Neural cell (in vitro differentiated cells): ENCODE measurements at regions not wholly inside any gene's neighbourhood (a gene's known extent, or its start where the extent isn't known, plus 50 kb on each side); places are given as distances from the start of the nearest gene placed in this dataset.

Experiments used
- H2AFZ ChIP-seq: fragments of 200-600, 300-800 bp; sonication (generic), shearing (Covaris generic); 2 replicates; pipeline ENCODE4 v1.6.0; 2014; ENCODE audit warnings: low read depth, mild to moderate bottlenecking, antibody characterized with exemption, low read length, moderate library complexity
- H3F3A ChIP-seq: fragments of 200-600 bp; shearing (Covaris generic); 2 replicates; pipeline ENCODE4 v1.6.1; 2016; ENCODE audit warnings: mild to moderate bottlenecking, moderate library complexity, mixed read lengths, antibody characterized with exemption, low read length; ENCODE audit not compliant: insufficient read depth, poor library complexity, severe bottlenecking
- H3K27ac ChIP-seq: fragments of 200-600, 300-800 bp; sonication (generic), shearing (Covaris generic); 2 replicates; pipeline ENCODE4 v1.5.1; 2014; ENCODE audit warnings: mild to moderate bottlenecking, low read length, moderate library complexity
- H3K27me3 ChIP-seq: fragments of 300-800, 200-600 bp; sonication (generic), shearing (Covaris generic); 2 replicates; pipeline ENCODE4 v1.6.0; 2014; ENCODE audit warnings: mild to moderate bottlenecking, low read depth, low read length, moderate library complexity; ENCODE audit not compliant: insufficient read depth
- H3K36me3 ChIP-seq: fragments of 300-800, 200-600 bp; sonication (generic), shearing (Covaris generic); 2 replicates; pipeline ENCODE4 v1.5.1; 2014; ENCODE audit warnings: mild to moderate bottlenecking, antibody characterized with exemption, low read length, moderate library complexity; ENCODE audit not compliant: insufficient read depth
- H3K4me2 ChIP-seq: fragments of 300-800, 200-600 bp; sonication (generic), shearing (Covaris generic); 2 replicates; pipeline ENCODE4 v1.6.0; 2014; ENCODE audit warnings: mild to moderate bottlenecking, low read length
- H3K4me3 ChIP-seq: fragments of 300-800, 200-600 bp; sonication (generic), shearing (Covaris generic); 2 replicates; pipeline ENCODE4 v1.5.1; 2014; ENCODE audit warnings: mild to moderate bottlenecking, low read length, moderate library complexity
- H3K79me2 ChIP-seq: fragments of 200-600 bp; shearing (Covaris generic); replicated peaks from 2 replicates; pipeline ENCODE4 v1.6.0; 2014; ENCODE audit warnings: mild to moderate bottlenecking, low read length, moderate library complexity; ENCODE audit not compliant: insufficient read depth
- H3K9ac ChIP-seq: fragments of 300-800, 200-600 bp; sonication (generic), shearing (Covaris generic); 2 replicates; pipeline ENCODE4 v1.6.1; 2016; ENCODE audit warnings: mild to moderate bottlenecking, low read length, mixed read lengths
- H3K9me2 ChIP-seq: fragments of 200-600 bp; shearing (Covaris generic); 2 replicates; pipeline ENCODE4 v1.6.1; 2016; ENCODE audit warnings: mild to moderate bottlenecking, low read length, mixed read lengths; ENCODE audit not compliant: insufficient read depth
- H3K9me3 ChIP-seq: fragments of 200-600, 300-800 bp; sonication (generic), shearing (Covaris generic); 2 replicates; pipeline ENCODE4 v1.6.1; 2016; ENCODE audit warnings: mild to moderate bottlenecking, mixed run types, low read length, moderate library complexity, mixed read lengths
- H4K20me1 ChIP-seq: fragments of 200-600 bp; shearing (Covaris generic); 2 replicates; pipeline ENCODE4 v1.6.1; 2016; ENCODE audit warnings: mild to moderate bottlenecking, mixed run types; ENCODE audit not compliant: insufficient read depth
- EP300 ChIP-seq: fragments of 450-650 bp; conservative IDR thresholded peaks from 2 replicates; pipeline ENCODE4 v1.6.1; 2014; ENCODE audit warnings: antibody characterized with exemption, mild to moderate bottlenecking, moderate library complexity; ENCODE audit not compliant: poor library complexity, severe bottlenecking
- EZH2 ChIP-seq: fragments of 200-600, 300-800 bp; shearing (Covaris generic), sonication (generic); IDR thresholded peaks from 2 replicates; pipeline ENCODE4 v1.6.1; 2014; ENCODE audit warnings: antibody characterized with exemption, low read length, borderline replicate concordance, mild to moderate bottlenecking; ENCODE audit not compliant: insufficient read depth, poor library complexity, severe bottlenecking
- MXI1 ChIP-seq: fragments of 450-650 bp; conservative IDR thresholded peaks from 2 replicates; pipeline ENCODE4 v1.6.1; 2014; ENCODE audit warnings: antibody characterized with exemption, mild to moderate bottlenecking; ENCODE audit not compliant: poor library complexity, severe bottlenecking
- POLR2AphosphoS5 ChIP-seq: IDR thresholded peaks from 2 replicates; pipeline ENCODE4 v1.6.1; 2012
- RAD21 ChIP-seq: fragments of 450-650 bp; conservative IDR thresholded peaks from 2 replicates; pipeline ENCODE4 v1.6.1; 2014; ENCODE audit warnings: antibody characterized with exemption, mild to moderate bottlenecking, moderate library complexity
- SMC3 ChIP-seq: fragments of 450-650 bp; conservative IDR thresholded peaks from 2 replicates; pipeline ENCODE4 v1.6.1; 2014; ENCODE audit warnings: antibody characterized with exemption, mild to moderate bottlenecking, moderate library complexity; ENCODE audit not compliant: poor library complexity
- TAF1 ChIP-seq: IDR thresholded peaks from 2 replicates; pipeline ENCODE4 v1.6.1; 2012; ENCODE audit warnings: low read depth
- TF ChIP-seq, protein P1 (sequence below): fragments of 450-650 bp; IDR thresholded peaks from 2 replicates; pipeline ENCODE4 v1.5.1; 2014; ENCODE audit warnings: antibody characterized with exemption, mild to moderate bottlenecking, moderate library complexity; ENCODE audit not compliant: poor library complexity, severe bottlenecking
- TF ChIP-seq, protein P2 (sequence below): IDR thresholded peaks from 2 replicates; pipeline ENCODE4 v1.6.1; 2012; ENCODE audit warnings: borderline replicate concordance

DNA sequence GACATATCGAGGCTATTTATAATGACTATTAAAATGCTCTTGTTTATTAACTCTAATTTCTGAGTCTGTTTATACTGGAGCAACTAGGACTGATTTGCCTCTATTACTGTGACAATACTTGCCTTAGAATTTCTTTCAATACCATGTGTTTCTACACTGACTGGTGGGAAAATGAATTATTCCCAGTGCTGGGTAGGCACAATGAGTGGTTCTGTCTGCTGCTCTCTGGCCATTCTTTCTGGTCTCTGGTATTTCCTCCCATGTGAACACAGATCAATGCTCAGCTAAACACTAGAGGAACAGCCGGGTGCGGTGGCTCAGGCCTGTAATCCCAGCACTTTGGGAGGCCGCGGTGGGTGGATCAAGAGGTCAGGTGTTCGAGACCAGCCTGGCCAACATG is 390.5 kb downstream of the PRDM2 start:
- no peak overlapping the region for H3K9ac ChIP-seq
- no peaks in the 10 kb centered on the region for H3K36me3 ChIP-seq
- no peak overlapping the region for H3K4me2 ChIP-seq
- H4K20me1 ChIP-seq: no peaks in the 10 kb centered on the region
- H3K27ac ChIP-seq: no peak overlapping the region
- no peak for TF ChIP-seq TAF1
- TF ChIP-seq EP300: no peak
- TF ChIP-seq, protein P1, sequence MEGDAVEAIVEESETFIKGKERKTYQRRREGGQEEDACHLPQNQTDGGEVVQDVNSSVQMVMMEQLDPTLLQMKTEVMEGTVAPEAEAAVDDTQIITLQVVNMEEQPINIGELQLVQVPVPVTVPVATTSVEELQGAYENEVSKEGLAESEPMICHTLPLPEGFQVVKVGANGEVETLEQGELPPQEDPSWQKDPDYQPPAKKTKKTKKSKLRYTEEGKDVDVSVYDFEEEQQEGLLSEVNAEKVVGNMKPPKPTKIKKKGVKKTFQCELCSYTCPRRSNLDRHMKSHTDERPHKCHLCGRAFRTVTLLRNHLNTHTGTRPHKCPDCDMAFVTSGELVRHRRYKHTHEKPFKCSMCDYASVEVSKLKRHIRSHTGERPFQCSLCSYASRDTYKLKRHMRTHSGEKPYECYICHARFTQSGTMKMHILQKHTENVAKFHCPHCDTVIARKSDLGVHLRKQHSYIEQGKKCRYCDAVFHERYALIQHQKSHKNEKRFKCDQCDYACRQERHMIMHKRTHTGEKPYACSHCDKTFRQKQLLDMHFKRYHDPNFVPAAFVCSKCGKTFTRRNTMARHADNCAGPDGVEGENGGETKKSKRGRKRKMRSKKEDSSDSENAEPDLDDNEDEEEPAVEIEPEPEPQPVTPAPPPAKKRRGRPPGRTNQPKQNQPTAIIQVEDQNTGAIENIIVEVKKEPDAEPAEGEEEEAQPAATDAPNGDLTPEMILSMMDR: no peak
- TF ChIP-seq POLR2AphosphoS5: no peak
- TF ChIP-seq, protein P2, sequence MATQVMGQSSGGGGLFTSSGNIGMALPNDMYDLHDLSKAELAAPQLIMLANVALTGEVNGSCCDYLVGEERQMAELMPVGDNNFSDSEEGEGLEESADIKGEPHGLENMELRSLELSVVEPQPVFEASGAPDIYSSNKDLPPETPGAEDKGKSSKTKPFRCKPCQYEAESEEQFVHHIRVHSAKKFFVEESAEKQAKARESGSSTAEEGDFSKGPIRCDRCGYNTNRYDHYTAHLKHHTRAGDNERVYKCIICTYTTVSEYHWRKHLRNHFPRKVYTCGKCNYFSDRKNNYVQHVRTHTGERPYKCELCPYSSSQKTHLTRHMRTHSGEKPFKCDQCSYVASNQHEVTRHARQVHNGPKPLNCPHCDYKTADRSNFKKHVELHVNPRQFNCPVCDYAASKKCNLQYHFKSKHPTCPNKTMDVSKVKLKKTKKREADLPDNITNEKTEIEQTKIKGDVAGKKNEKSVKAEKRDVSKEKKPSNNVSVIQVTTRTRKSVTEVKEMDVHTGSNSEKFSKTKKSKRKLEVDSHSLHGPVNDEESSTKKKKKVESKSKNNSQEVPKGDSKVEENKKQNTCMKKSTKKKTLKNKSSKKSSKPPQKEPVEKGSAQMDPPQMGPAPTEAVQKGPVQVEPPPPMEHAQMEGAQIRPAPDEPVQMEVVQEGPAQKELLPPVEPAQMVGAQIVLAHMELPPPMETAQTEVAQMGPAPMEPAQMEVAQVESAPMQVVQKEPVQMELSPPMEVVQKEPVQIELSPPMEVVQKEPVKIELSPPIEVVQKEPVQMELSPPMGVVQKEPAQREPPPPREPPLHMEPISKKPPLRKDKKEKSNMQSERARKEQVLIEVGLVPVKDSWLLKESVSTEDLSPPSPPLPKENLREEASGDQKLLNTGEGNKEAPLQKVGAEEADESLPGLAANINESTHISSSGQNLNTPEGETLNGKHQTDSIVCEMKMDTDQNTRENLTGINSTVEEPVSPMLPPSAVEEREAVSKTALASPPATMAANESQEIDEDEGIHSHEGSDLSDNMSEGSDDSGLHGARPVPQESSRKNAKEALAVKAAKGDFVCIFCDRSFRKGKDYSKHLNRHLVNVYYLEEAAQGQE: no peak
- TF ChIP-seq EZH2: no peak
- TF ChIP-seq MXI1: no peak
- TF ChIP-seq SMC3: no peak
- no peak for TF ChIP-seq RAD21
- H3K9me2 ChIP-seq: no peaks in the 10 kb centered on the region
- H3K4me3 ChIP-seq: no peak overlapping the region
- no peaks in the 10 kb centered on the region for H3F3A ChIP-seq
- no peak overlapping the region for H2AFZ ChIP-seq
- no peaks in the 10 kb centered on the region for H3K79me2 ChIP-seq
- H3K9me3 ChIP-seq: no peaks in the 10 kb centered on the region
- no peaks in the 10 kb centered on the region for H3K27me3 ChIP-seq

DNA sequence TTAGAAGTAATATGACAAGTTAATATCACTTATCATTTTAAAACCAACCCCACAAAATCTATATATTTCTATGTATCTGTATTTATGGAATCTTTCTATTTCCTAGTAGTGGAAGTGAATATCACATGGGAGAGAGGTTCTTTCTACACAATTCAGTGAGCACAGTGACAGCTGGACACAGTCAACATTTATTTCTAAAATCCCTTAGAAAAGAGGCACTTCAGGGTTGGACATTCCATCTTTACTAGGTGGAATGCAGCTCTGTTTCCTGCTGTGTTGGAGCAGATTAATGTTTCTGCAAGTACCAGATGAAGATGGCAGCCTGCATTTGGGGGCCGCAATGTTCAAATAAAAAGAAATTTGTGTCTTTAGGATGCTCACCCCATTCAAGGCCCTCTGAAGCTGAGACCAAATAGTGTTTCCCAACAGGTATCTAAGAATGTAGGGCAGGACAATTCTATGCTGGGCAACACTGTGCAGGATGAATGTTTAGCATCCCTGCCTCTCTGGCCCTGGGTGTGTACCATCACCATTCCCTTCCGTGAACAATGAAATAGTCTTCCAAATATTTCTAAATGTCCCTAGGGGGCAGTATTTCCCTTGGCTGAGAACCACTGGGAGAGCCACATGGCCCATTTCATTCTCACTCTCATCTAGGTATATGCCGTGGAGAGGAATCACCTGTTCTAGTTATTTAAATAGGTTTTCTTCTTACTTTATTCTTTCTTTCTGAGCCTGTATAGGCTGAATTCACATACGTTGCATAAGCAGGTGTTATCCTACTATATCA is 394.8 kb downstream of the PRDM2 start:
- H3K27ac ChIP-seq: no peak overlapping the region
- H3F3A ChIP-seq: no peaks in the 10 kb centered on the region
- no peak overlapping the region for H3K4me3 ChIP-seq
- TF ChIP-seq, protein P2: no peak
- no peak for TF ChIP-seq EZH2
- TF ChIP-seq SMC3: peak; percentile 30
- TF ChIP-seq RAD21: peak; percentile 55
- no peak for TF ChIP-seq POLR2AphosphoS5
- TF ChIP-seq, protein P1: peak; percentile 45
- no peak for TF ChIP-seq MXI1
- no peaks in the 10 kb centered on the region for H3K36me3 ChIP-seq
- H4K20me1 ChIP-seq: no peaks in the 10 kb centered on the region
- H3K9me3 ChIP-seq: no peaks in the 10 kb centered on the region
- no peaks in the 10 kb centered on the region for H3K27me3 ChIP-seq
- no peak overlapping the region for H3K4me2 ChIP-seq
- H3K9me2 ChIP-seq: no peaks in the 10 kb centered on the region
- no peaks in the 10 kb centered on the region for H3K79me2 ChIP-seq
- H3K9ac ChIP-seq: no peak overlapping the region
- no peak overlapping the region for H2AFZ ChIP-seq
